ENCODE measurements at regions not wholly inside any gene's neighbourhood (a gene's known extent, or its start where the extent isn't known, plus 50 kb on each side); places are given as distances from the start of the nearest gene placed in this dataset.
"Not testable (repeated sequence)": the region's sequence is repeated elsewhere in the genome, so short reads cannot be mapped to it uniquely, and the experiment has no call there.

DNA sequence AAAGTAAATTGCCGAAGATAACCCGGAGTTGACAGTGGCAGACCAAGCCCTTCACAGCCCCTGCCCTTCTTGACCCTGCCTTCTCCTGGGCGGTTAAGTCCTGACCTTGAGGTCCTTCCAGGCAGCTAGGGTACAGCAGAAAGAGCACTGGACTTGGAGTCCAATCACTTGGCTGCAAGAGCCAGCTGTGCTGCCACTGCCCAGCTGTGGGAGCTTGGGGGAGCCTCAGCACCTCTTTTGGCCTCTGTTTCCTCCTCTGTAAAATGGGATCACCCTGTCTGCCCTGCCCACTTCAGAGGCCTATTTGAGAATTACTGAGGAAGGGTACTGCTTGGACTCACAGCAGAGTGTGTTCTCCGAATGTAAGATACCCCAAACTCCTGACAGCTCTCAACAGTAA, 66.2 kb upstream of the SMAD6 start:
- DNase-seq (ENCODE audit: low read depth), result no peak

DNA sequence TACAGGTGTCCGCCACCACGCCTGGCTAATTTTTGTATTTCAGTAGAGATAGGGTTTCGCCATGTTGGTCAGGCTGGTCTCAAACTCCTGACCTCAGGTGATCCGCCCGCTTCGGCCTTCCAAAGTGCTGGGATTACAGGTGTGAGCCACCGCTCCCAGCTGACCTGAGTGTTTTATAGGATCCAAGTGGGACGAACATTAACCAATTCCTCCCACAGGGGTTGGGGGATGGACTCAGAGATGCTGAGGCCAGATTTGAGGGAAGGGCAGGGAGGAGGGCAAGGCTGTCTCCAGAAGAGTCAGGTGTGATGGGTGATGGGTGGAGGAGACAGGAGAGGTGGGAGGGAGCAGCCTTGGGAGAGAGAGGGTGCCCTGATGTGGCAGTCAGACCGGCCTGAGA, 65.0 kb upstream of the SMAD6 start:
- DNase-seq (ENCODE audit: low read depth), result not testable (repeated sequence)

DNA sequence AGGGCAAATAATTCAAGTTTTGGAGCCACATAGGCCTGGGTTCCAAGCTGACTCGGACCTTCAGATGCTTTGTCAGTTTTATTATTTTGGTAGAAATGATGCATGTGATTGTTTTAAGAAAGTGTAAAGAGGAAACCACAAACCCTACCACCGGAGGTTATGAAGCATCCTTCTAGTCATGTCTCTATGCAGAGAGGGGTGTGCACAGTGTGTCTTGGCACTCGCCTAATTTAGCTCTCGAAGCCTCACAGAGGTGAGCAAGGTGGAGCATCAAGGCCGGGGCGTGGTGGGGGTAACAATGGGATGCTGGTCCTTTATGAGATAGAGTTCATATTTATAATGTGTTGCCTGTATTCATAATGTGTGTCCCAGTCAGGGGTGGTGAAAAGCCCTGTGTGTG, 63.7 kb upstream of the SMAD6 start:
- DNase-seq (ENCODE audit: low read depth), result no peak

DNA sequence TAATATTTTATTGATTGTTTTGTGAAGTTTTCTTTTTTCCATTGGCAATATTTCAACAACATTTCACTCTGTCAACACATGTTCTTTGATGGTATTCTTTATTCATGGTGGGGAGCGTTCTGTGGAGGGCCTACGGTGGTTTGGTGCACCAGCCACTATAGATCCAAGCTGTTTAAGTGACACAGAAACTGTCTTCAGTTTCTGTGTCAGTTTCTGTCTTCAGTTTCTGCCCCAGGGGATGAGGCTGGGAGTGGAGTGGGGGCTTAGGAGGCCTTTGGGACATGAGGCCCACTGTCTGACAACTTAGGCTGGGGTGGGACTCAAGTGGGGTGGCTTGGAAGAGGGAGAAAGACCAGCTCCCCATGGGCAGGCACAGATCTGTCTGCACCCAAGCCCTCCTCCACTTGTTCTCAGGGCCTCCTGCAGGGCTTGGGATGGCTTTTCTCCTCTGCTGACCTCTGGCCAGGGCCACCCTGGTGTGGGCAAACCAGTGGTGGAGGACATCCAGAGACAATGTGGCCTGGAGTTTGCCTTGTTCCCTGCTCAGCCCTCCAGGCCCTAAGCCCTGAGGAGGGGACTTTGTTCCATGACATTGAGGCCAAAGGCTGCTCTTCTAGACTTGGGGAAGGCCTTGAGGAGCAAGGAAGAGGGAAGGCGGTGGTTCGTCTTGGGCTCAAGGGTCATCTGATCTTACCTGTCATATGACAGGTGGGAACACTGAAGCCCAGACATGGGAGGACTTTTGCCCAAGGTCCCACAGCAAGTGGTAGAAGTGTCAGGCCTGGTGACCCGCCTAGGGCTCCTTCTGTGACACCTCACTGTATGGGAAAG, 60.3 kb upstream of the SMAD6 start:
- DNase-seq (ENCODE audit: low read depth), result no peak

DNA sequence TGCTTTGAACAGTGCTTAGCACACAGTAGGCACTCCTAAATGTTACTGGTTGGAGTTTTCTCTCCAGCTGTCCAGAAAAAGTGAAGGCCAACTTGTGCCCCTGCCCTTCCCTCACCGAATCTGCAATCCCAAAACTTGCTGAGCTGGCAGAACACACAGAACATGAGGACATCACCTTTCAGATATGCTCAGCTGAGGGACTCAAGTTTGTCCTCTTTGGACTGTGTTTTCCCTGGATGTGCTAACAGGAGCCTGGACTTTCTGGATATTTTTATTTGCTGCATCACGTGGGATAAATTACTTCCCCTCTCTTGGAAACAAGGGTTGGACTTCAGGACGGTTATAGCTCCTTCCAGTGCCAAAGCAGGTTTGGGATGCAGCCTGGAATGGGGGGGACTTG, 59.5 kb upstream of the SMAD6 start:
- no peak for DNase-seq (ENCODE audit: low read depth)

DNA sequence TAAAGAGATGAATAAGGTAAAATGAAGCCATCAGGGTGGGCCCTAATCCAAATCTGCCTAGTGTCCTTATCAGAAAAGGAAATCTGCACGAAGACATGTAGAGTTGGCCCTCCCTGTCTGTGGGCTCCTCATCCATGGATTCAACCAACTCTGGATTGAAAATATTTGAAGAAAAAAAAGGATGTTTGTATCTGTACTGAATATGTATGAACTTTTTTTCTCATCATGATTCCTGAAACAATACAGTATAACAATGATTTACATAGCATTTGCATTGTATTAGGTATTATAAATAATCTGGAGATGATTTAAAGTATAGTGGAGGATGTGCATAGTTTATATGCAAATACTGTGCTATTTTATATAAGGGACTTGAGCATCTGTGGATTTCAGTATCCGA, 59.0 kb upstream of the SMAD6 start:
- DNase-seq (ENCODE audit: low read depth), result no peak

DNA sequence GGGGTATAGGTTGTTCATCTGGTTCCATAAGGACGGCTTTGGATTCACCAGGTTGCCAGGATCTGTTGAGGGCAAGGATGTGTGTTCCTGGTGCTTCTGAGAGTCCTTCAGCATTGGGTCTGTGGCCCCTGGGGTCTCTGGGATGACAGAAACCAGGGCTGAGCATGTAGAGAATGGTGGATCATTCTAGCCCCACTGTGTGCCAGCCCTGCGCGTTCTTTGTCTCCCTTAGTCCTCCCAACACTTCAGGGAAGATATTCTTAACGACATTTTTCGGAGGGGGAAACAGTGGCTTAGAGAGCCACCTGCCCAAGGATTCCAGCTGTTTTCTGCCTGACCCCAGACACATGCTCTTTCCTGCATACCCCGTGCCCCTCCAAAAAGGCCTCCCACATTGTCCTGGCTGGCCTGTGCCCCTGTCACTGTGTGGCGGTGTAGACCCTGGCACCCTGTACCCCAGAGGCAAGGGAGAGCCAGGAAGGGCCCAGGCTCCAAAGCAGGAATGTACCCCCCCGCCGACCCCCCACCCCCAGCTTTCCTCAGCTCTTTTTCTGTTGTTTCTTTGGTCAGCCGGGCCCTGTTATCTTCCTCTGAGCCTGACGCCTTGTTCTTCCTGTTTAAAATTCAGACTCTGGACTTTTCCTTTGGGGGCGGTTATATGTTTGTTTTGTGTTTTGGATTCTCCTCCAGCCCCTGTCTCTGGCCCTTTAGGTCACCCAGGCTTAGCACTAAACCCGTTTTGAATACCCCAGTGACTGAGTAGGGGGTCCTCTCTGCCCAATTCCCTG, 57.8 kb upstream of the SMAD6 start:
- no peak for DNase-seq (ENCODE audit: low read depth)

DNA sequence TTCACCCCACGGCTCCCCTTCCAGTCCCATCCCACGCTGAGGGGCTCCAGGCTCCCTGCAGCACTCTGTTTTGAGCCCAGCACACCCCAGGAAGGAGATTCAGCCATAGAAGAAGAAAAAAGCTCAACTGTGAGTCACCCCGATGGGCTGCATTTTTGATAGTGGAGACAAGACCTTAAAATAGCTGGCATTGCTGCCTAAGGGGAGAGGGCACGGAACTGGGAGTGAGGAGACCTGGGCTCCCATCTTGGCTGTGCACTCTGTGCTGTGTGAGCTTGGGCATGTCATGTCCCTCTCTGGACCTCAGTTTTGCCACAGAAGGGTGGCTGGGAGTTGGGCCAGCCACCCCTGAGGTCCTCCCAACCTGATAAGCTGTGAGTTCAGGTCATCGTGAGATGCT, 57.2 kb upstream of the SMAD6 start:
- no peak for DNase-seq (ENCODE audit: low read depth)

DNA sequence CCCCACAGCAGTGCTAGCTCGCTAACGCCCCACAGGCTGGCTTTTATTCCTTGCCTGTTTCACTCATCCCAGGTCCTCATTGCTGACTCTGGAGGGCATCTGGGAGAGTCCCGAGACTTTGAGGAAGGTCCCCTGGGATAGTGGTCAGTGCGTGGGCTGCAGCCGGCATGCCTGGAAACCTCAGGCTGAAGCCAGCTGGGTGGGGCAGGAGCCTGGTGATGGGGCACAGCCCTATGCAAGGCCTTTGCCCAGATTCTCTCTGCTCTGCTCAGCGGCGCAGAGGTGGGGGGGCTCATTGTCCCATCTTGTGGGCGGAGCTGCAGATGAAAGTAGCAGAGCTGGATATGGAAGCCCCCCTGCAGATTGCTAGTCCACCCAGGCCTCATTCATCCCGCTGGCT, 55.7 kb upstream of the SMAD6 start:
- no peak for DNase-seq (ENCODE audit: low read depth)

DNA sequence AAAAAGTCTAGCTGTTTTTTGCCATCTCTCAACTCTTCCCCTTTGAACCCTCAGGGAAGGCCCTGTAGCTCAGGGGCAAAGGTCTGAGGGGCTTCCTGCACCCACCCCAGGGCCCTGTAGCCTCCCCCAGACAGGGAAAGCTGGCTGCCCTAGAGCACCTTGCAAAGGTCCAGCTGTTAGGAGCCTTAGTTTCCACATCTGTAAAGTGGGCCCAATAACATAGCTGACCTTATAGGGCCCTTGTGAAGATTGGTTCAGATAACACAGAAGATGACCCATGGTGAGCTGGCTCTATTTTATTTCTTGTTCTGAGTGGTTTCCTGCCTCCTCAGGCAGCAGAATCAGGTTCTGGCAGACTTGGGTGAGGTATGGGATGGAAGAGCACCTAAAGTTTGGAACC, 55.2 kb upstream of the SMAD6 start:
- DNase-seq (ENCODE audit: low read depth), result no peak

DNA sequence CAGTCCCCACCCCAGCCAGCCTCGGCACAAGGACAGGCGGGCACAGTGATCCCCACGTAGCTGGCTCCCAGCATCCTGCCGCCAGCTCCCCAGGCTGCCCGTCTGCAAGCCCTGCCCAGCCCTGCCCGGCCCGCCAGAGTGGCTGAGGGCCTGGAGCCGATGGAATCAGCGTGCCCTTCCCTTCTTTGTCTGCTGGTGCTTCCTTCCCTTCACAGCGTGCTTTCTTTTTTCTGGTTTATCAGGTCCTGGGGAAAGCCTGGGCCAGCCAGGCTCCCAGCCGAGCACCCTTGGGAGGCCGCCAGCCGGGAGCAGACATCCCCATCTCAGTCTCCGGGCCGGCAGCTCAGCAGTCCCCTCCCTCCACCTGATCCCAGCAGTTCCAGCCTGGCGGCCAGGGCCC, 54.7 kb upstream of the SMAD6 start:
- no peak for DNase-seq (ENCODE audit: low read depth)

DNA sequence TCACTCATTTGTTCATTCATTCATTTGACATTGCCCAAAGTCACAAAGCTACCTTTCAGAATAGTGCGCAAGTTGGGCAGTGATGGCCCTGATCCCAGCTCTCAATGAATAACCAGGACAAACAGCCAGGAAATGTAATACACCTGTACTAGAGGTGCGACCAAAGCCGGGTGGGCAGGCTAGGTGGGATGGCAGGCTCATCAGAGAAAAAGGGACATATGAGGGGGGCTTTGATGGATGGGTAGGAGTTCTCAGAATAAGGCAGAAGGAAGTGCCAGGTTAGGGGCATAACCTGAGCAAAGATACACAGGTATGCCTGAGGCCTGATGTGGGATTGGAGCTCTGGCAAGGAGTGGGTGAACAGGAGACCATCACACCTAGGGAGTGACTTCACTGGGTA, 53.4 kb upstream of the SMAD6 start:
- DNase-seq (ENCODE audit: low read depth), result no peak

DNA sequence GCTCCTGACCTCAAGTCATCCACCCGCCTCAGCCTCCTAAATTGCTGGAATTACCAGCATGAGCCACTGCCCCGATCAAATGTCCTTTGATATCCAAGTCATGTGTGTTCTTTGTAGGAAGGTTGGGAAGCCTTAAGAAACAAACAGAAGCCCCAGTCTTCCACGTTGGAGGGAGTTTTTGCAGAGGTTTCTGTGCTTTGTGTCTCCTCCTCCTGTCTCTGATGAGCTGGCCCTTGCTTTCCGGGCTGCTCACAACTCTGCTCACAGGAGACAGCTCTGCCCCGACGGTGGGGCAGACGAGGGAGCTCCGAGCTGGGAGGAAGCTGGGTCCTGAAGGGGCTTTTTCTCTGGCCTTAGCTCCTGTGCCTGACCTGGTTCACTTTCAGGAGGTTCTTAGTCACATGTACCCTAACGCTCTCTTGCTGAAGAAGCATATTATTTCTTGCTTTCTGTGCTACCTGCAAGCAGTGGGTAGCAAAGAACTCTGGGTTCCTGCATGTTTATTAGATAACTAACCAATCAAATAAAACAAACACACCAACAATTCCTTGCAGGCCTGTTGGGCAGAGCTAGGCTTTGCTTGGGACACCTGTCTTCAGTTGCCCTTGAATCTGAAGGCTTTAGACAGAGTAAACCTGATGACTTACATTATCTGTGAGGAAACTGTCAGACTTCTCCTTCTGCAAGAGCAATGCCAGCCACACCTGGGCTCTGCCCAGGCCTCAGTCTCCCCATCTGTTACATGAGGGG, 52.6 kb upstream of the SMAD6 start:
- no peak for DNase-seq (ENCODE audit: low read depth)

DNA sequence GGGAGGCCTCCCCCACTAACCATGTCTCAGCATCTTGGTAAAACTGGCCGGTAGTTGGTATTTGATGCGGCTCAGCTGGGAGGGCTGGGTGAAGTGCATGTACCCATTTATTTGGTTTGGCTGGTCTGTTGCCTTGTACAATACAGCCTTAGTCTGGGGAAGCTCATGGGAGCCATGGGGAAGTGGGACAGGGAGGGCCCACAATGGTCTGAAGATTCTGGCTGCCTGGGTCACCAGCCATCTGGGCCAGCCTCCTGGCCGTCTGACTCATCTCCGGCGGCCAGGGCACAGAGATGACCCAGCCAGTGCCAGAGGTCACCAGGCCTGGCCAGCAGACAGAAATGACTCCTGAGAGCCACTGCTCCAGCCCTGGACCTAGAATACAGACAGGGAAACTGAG, 51.6 kb upstream of the SMAD6 start:
- no peak for DNase-seq (ENCODE audit: low read depth)

DNA sequence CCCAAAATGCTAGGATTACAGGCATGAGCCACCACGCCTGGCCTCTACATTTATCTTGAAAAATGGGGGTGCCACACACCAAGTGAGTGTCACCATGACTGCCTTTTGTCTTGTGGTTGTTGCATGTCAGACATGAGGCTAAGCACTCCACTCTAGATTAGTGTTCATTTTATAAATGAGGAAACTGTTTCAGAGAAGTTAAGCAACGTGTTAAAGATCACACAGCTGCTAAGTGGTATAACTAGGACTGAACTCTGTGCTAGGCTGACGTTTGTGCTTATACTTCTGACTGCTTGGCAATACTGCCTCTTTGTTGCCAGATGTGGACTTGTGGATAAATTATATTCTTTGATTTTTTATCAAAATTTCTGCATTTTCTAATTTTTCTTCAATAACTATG, 50.8 kb upstream of the SMAD6 start:
- DNase-seq (ENCODE audit: low read depth), result no peak

DNA sequence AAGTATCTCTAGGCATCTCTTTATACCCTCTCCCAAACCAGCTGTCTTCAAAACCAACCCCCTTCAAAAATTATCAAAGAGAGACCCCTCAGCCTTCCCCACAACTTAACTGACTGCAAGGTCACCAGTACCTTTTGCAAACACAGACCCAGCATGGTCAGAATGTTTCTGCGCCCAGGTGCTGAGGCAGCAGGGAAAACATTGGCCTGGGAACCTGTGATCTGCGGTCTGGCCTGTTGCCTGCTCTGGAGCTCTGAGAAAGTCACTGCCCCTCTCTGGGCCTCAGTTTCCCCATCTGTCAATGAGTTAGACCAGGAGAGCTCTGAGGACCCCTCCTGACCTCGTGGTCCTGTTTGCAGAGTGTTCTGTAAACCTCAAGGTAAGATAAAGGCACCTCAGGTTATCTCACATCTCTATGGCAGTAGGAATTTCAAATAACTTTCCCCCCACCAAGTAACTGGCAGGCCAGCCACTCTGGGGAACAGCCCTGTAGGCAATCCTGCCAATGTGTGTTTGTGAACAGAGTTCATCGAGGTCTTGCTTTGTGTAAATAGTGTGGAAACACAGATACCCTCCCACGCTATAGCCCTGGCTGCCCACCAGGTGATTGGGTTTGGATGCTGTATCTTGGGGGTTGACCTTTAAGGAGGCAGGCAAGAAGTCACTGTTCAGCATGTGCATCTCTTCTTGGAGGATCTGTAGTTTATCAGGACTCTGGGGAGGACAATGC, 50.0 kb upstream of the SMAD6 start:
- no peak for DNase-seq (ENCODE audit: low read depth)
